ENCODE measurements at regions not wholly inside any gene's neighbourhood (a gene's known extent, or its start where the extent isn't known, plus 50 kb on each side); places are given as distances from the start of the nearest gene placed in this dataset.
"Not testable (repeated sequence)": the region's sequence is repeated elsewhere in the genome, so short reads cannot be mapped to it uniquely, and the experiment has no call there.

- no peak for DNase-seq (ENCODE audit: low read depth, low spot score)
These were observed 162.4 kb upstream of the MYT1L start for GRCh38 chr2:2493496-2493895.

DNA sequence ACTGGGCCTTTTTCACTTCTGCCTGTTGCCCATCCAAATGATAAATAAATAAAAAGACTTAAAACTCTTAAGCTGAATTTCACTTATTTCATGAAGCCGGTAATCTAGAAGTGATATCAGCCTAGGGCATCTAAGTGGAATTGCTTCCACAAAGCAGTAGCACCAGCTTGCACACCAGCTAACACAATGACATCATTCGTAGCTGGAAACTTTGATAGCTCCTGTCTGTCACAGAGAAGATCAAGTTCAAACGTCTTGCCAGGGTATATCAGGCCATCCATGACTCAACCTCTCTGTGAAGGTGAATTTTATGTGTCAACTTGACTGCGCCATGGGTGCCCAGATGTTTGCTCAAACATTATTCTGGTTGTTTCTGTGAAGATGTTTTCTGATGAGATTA lies 161.7 kb upstream of the MYT1L start:
- no peak for DNase-seq (ENCODE audit: low read depth, low spot score)

- no peak for DNase-seq (ENCODE audit: low read depth, low spot score)
These were observed 160.9 kb upstream of the MYT1L start for GRCh38 chr2:2491964-2492363.

DNA sequence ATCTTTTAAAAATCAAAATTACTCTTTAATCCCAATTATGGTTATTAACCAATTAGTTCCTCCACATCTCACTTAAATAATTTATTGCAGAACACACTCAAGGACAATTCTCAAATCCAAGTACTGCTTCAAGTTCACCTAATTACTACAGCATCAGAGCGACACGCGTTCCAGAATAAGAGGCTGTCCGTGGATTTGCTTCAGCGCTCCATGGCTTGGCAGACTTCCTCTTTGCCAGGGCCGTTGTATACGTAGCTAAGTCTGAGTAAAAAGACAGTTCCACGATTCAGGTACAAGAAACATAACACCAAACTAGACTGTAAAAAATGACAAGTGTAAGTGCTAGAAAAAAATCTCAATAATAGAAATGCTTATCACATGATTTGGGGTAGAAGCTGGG lies 153.2 kb upstream of the MYT1L start:
- no peak for DNase-seq (ENCODE audit: low read depth, low spot score)

DNA sequence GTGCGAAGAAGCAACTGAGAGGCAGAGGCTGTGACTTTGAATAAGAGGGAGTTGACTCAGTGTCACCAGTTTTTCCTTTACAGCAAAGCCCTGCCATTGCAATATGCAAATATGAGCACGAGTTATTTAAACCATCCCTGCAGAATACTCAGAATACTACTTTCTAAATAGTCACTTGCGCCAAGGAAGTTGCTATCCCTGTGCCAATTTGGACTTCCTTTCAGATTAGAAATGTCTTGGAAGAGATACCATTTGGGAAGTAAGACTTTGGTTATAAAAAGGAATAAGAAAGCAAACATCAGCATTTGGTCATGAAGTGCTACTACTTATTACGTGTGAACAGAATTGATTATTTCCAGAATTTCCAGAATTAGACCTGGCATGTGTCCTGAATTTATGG lies 151.8 kb upstream of the MYT1L start:
- no peak for DNase-seq (ENCODE audit: low read depth, low spot score)

DNA sequence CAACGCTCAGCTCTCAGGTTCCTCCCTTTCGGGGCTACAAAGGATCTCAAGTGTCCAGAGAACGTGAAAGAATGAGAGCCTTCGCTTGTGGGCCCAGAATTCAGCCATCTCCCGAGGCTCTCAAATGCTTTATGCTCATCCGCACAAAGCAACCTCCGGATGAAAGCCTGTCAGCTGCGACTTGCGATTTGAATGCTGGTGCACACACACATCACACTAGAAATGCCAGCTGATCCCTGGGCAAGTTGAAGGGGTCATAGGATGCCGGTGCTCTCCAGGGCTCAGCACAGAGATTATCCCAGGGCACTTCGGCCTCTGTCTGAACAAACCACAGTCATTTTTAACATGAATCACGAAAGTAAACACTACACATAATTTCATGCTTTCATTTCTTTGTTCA lies 141.8 kb upstream of the MYT1L start:
- no peak for DNase-seq (ENCODE audit: low read depth, low spot score)

- no peak for DNase-seq (ENCODE audit: low read depth, low spot score)
These were observed 141.0 kb upstream of the MYT1L start for GRCh38 chr2:2472044-2472443.

DNA sequence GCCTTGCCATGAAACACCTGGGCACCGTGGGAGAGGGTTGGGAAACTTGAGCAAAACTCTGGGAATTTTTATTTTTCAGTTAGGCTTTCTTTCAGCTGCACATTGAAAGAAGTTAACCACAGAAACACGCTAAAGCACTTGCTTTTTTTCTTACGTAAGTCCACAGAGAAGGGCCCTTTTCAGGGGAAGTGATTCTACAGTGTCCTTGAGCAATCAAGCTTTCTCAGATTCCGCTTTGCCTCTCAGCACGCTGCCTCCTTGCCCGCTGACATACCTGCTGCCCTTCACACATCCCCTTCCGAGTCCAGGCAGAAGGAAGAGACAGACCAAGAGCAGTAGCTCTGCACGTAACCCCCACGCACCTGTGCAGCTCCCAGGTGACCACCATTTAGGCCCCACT lies 135.5 kb upstream of the MYT1L start:
- no peak for DNase-seq (ENCODE audit: low read depth, low spot score)

DNA sequence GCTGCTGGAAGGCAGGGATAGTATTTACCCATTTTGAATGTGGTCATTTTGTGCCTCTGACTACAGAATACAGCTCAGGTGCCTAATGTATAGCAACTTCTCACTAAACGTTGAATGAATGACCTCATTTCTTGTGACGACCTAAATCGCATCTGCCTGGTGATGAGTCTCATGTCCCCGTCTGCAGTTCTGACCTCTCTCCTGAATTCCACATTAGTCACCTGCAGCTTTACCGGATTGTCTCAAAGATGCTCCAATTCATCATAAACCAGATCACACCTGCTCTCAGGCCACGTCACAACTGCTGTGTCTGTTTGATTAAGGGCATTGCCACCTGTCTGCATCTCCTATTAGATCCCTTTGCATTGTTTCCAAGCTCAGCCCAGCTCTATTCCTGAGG lies 133.6 kb upstream of the MYT1L start:
- no peak for DNase-seq (ENCODE audit: low read depth, low spot score)

DNA sequence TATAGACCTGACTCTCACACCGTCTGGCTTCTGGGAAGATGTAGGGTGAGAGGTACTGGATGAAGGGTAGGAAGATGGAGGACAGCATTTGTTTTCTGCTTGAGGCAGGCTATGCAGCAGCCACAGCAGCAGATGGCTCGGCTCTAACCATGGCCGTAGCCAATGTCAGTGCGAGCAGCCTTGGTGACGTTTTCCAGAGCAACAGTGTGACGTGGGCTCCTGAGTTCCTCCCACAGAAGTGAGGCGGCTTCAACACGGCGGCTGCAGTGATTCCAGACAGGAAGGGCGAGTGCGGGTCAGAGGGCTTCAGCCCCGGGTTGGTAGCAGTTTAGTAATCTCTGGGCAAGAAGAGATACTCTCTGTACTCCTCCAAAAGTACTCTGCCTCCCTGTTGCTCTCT lies 133.0 kb upstream of the MYT1L start:
- no peak for DNase-seq (ENCODE audit: low read depth, low spot score)

- no peak for DNase-seq (ENCODE audit: low read depth, low spot score)
These were observed 125.6 kb upstream of the MYT1L start for GRCh38 chr2:2456721-2457120.

DNA sequence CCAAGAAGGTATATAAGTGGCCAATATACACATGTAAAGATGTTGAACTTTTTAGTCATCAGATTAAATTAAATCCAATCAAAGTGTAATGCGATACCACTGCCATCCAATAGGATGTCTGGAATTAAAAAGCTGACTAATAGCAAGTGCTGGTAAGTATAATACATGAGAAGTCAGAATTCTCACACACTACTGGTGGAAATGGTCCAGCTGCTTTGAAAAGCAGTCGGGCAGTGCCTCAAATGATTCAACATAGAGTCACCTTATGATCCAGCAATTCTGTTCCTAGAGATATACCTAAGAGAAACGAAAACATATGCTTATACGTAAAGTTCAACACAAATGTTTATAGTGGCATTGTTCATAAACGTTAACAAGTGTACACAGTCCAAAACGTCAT lies 124.1 kb upstream of the MYT1L start:
- no peak for DNase-seq (ENCODE audit: low read depth, low spot score)

- no peak for DNase-seq (ENCODE audit: low read depth, low spot score)
These were observed 121.9 kb upstream of the MYT1L start for GRCh38 chr2:2452961-2453360.

DNA sequence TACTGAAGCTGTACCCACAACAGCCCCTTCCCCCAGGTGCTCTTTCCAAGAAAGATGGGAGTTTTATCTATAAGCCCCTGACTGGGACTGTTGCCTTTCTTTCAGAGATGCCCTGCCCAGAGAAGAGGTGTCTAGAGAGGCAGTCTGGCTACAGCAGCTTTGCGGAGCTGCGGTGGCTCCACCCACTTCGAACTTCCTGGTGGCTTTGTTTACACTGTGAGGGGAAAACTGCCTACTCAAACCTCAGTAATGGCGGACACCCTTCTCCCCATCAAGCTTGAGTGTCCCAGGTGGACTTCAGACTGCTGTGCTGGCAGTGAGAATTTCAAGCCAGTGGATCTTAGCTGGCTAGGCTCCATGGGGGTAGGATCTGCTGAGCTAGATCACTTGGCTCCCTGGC lies 120.2 kb upstream of the MYT1L start:
- DNase-seq (ENCODE audit: low read depth, low spot score): not testable (repeated sequence)

DNA sequence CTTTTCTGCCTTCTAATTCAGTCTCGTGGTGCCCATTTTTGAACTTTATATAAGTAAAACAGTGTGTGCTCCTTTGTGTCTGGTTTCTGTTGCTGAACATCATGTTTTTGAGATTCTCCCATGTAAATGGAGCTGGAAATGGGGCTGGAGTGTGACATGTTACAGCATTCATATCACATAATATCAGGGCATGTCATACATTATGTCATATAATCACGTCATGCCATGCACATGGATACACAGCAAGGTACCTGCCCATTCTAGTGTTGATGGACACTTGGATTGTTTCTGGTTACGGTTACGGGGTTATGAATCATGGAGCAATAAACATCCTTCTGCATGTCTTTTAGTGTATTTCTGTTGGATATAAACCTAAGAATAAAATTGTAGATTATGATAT lies 117.1 kb upstream of the MYT1L start:
- DNase-seq (ENCODE audit: low read depth, low spot score): no peak

- DNase-seq (ENCODE audit: low read depth, low spot score): peak; percentile 21
These were observed 91.5 kb upstream of the MYT1L start for GRCh38 chr2:2422621-2423020.

- no peak for DNase-seq (ENCODE audit: low read depth, low spot score)
These were observed 82.5 kb upstream of the MYT1L start for GRCh38 chr2:2413525-2413924.

GRCh38 chr2:2410987-2411386 lies 79.9 kb upstream of the MYT1L start:
- no peak for DNase-seq (ENCODE audit: low read depth, low spot score)

DNA sequence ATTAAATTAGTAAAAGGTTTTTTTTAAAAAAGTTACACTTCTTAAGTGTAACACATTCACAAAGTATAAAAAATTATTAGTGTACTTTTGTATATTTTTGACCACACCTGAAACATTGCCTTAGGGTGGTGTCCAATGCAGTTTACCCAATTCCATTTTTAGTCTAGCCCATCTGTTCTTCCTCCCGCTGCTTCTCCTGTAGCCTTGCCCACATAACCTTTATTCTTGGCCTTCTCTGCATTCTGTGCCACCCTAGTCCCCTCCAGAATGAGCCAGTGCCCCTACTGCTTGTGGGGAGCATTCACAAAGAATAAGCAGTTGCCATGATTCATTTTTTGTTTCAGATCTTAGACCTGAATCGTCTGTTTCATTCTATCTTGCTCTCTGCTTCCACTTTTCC lies 78.4 kb upstream of the MYT1L start:
- no peak for DNase-seq (ENCODE audit: low read depth, low spot score)

DNA sequence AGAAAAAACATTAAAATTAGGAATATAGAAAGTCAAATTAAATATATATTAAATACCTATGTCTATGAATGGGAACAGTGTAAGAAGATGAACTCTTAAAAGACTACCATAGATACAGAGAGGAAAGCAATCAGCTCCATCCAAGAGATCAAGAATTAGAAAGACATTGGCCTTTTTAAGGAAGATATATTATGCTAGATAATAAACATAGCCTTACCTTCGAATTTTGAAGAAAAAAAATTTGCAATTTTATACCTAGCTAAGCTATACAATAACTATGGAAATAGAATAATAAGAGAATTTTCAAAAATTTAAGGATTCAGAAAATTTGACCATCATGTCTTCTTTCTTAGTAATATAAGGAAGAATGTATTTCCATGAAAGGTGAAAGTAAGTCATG lies 74.7 kb upstream of the MYT1L start:
- DNase-seq (ENCODE audit: low read depth, low spot score): no peak

DNA sequence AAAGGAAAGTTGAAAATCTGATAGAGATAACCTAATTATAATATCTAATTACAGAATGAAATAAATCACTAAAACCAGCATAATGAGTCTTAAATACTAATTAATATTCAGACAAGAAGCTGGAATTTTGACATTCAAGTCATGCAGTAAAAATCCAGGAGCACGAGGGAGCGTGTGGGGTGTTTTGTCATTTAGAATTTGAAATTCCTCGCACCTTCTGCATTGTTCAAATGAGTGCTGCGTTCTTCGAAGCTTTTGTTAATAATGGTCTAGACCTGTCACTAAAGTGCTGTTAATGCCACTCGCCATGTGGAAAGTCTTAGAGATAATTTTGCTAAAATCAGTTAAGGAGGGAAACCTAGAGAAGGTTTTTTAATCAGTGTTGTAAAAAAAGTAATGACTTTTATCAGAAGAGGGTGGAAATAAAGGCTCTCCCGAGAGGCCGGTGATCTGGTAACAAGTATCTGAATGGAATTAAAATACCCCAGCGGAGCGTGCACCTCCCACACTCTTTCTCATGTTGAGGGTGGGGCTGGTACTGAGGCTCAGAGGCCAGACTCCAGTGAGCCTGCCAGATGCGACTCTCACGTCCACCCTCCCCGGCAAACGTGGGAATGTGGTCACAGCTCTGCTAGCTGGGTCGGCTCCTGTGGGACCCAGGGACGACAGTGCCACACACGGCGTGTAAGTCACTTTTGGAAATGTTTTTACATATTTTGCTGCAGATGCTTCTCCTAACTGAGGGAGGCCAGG lies 69.4 kb upstream of the MYT1L start:
- no peak for DNase-seq (ENCODE audit: low read depth, low spot score)

DNA sequence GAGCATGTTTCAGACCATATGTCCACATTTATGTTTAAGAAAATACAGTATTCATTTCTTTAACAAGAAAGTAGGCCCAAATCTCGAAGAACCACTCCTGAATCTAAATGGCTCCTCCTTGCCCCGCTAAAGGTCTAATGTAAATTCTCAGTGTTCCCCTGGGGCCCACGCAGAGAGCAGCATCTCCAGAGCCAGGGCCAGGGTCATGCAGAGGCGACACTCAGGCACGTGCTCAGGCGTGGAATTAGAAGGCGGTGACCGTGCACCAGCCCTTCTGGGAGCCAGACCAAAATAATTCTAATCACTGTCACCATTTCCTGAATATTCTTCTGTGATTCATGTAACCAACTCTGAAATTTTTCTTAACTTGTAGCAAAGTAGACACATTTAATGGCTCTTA lies 68.3 kb upstream of the MYT1L start:
- DNase-seq (ENCODE audit: low read depth, low spot score): no peak

DNA sequence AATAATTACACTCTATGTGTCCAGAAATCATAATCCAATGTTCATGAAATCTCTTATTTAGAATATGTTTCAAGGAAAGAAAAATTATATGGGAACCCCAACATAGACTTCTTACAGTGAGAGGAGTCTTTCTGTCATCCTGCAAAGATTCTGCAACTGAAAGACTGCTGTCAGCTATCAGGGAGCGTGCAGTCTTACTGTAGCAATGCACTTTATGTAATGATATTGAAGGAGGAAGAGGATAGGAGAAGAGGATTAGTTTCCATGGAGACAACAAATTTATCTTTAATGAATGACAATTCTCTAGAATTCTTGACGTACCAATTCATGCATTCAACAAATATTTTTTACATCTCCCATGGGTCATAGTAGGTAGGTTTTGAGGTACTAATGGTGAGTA lies 61.3 kb upstream of the MYT1L start:
- no peak for DNase-seq (ENCODE audit: low read depth, low spot score)

- DNase-seq (ENCODE audit: low read depth, low spot score): peak; percentile 53
These were observed 58.1 kb upstream of the MYT1L start for GRCh38 chr2:2389215-2389614.
